ENCODE measurements at regions not wholly inside any gene's neighbourhood (a gene's known extent, or its start where the extent isn't known, plus 50 kb on each side); places are given as distances from the start of the nearest gene placed in this dataset.

DNA sequence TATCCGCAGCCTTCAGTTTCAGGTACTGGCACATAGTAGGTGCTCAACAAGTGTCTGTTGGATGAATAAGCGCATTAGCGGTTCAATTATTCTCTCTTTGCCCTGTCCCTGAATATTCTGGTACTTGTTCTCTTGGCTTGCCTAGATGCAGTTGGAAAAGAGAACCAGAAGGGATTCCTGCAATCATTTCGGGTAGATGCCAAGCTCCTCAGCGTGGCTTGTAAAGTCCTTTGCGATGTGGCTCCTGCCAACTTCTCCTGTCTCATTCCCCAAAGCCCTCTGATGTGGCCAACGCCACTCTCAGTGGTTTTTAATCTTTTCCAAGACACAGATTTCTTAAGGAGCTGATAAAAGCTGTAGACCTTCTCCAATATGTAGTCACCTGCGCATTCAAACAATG is 230.3 kb downstream of the SUDS3 start:
- no peak overlapping the region for H3K9ac ChIP-seq (ENCODE audit: low read depth in 1 of 2, low read length in 2 of 2)
- DNase-seq (ENCODE audit: low spot score) = no peak
- H3K27ac ChIP-seq (ENCODE audit: low read depth in 1 of 2, low read length in 2 of 2) = no peak overlapping the region
- H3K4me1 ChIP-seq (ENCODE audit: control insufficient read depth in 4 of 4, insufficient read depth in 4 of 4, low read length in 3 of 4) = peaks cover 0 to 4% (median 0%) of the 10 kb centered on the region in 4 donors
- H3K4me3 ChIP-seq (ENCODE audit: low read depth in 1 of 3, low read length in 3 of 3) = no peak overlapping the region
- 89% methylated on average over 8 of the region's 8 CpGs for WGBS
- peaks cover 0 to 4% (median 3%) of the 10 kb centered on the region in 4 donors for H3K9me3 ChIP-seq (ENCODE audit: control insufficient read depth in 4 of 4, low read length in 3 of 4)
- H3K36me3 ChIP-seq (ENCODE audit: control insufficient read depth in 4 of 4, insufficient read depth in 3 of 4, low read depth in 1 of 4, low read length in 3 of 4) = no peaks in the 10 kb centered on the region
- no peaks in the 10 kb centered on the region for H3K27me3 ChIP-seq (ENCODE audit: control insufficient read depth in 4 of 4, insufficient read depth in 4 of 4, low read length in 3 of 4)
- TF ChIP-seq JUND (IDR thresholded peaks at IDR 0.05) (no peak), TAF1 (conservative IDR thresholded peaks at IDR 0.05) (no peak)
- TF ChIP-seq, protein P1, sequence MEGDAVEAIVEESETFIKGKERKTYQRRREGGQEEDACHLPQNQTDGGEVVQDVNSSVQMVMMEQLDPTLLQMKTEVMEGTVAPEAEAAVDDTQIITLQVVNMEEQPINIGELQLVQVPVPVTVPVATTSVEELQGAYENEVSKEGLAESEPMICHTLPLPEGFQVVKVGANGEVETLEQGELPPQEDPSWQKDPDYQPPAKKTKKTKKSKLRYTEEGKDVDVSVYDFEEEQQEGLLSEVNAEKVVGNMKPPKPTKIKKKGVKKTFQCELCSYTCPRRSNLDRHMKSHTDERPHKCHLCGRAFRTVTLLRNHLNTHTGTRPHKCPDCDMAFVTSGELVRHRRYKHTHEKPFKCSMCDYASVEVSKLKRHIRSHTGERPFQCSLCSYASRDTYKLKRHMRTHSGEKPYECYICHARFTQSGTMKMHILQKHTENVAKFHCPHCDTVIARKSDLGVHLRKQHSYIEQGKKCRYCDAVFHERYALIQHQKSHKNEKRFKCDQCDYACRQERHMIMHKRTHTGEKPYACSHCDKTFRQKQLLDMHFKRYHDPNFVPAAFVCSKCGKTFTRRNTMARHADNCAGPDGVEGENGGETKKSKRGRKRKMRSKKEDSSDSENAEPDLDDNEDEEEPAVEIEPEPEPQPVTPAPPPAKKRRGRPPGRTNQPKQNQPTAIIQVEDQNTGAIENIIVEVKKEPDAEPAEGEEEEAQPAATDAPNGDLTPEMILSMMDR (IDR thresholded peaks at IDR 0.05; ENCODE audit: low read depth, low read length, missing input control) = no peak

DNA sequence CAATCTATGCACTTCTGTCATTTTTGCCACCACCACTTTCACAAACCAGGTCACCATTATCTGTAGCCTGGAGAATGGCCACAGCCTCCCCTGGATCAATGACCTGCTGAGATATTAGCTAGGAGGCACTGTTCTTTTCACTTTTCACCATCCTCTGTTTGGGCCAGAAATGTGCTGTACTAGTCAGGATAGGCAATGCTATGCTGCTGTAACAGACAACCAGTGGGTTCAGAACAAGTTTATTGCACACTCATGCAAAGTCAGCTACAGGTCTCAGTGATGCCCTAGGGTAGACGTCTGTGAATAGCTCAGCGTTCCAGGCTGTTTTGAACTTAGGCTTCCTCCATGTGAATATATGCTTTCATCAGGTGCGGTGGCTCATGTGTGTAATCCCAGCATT is 231.5 kb downstream of the SUDS3 start:
- Histone ChIP-seq H3K4me1 (ENCODE audit: control insufficient read depth in 4 of 4, insufficient read depth in 4 of 4, low read length in 3 of 4) (peaks cover 0 to 4% (median 0%) of the 10 kb centered on the region in 4 donors), H3K27ac (ENCODE audit: low read depth in 1 of 2, low read length in 2 of 2) (no peak overlapping the region), H3K9ac (ENCODE audit: low read depth in 1 of 2, low read length in 2 of 2) (no peak overlapping the region), H3K4me3 (ENCODE audit: low read depth in 1 of 3, low read length in 3 of 3) (no peak overlapping the region), H3K9me3 (ENCODE audit: control insufficient read depth in 4 of 4, low read length in 3 of 4) (peaks cover 0 to 4% (median 3%) of the 10 kb centered on the region in 4 donors), H3K27me3 (ENCODE audit: control insufficient read depth in 4 of 4, insufficient read depth in 4 of 4, low read length in 3 of 4) (no peaks in the 10 kb centered on the region), H3K36me3 (ENCODE audit: control insufficient read depth in 4 of 4, insufficient read depth in 3 of 4, low read depth in 1 of 4, low read length in 3 of 4) (no peaks in the 10 kb centered on the region)
- 90% methylated on average over 3 of the region's 3 CpGs for whole genome bisulfite sequencing
- DNase-seq (ENCODE audit: low spot score) = no peak
- TF ChIP-seq YY1 (IDR thresholded peaks at IDR 0.05) (no peak), NR2F2 (IDR thresholded peaks at IDR 0.05) (no peak), HNF4A (conservative IDR thresholded peaks at IDR 0.05) (no peak), TAF1 (conservative IDR thresholded peaks at IDR 0.05) (no peak), RXRA (IDR thresholded peaks at IDR 0.05) (no peak), GABPA (IDR thresholded peaks at IDR 0.05 in 1 of 2, conservative IDR thresholded peaks at IDR 0.05 in 1 of 2) (no peak), JUND (IDR thresholded peaks at IDR 0.05) (no peak), RAD21 (IDR thresholded peaks at IDR 0.05) (no peak), HNF4G (IDR thresholded peaks at IDR 0.05) (no peak)
- TF ChIP-seq, protein P1 (IDR thresholded peaks at IDR 0.05; ENCODE audit: low read depth, low read length, missing input control) = no peak
- TF ChIP-seq, protein P2, sequence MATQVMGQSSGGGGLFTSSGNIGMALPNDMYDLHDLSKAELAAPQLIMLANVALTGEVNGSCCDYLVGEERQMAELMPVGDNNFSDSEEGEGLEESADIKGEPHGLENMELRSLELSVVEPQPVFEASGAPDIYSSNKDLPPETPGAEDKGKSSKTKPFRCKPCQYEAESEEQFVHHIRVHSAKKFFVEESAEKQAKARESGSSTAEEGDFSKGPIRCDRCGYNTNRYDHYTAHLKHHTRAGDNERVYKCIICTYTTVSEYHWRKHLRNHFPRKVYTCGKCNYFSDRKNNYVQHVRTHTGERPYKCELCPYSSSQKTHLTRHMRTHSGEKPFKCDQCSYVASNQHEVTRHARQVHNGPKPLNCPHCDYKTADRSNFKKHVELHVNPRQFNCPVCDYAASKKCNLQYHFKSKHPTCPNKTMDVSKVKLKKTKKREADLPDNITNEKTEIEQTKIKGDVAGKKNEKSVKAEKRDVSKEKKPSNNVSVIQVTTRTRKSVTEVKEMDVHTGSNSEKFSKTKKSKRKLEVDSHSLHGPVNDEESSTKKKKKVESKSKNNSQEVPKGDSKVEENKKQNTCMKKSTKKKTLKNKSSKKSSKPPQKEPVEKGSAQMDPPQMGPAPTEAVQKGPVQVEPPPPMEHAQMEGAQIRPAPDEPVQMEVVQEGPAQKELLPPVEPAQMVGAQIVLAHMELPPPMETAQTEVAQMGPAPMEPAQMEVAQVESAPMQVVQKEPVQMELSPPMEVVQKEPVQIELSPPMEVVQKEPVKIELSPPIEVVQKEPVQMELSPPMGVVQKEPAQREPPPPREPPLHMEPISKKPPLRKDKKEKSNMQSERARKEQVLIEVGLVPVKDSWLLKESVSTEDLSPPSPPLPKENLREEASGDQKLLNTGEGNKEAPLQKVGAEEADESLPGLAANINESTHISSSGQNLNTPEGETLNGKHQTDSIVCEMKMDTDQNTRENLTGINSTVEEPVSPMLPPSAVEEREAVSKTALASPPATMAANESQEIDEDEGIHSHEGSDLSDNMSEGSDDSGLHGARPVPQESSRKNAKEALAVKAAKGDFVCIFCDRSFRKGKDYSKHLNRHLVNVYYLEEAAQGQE (IDR thresholded peaks at IDR 0.05) = no peak
